AG04450 (cell line): ENCODE measurements at regions not wholly inside any gene's neighbourhood (a gene's known extent, or its start where the extent isn't known, plus 50 kb on each side); places are given as distances from the start of the nearest gene placed in this dataset.
"Not testable (repeated sequence)": the region's sequence is repeated elsewhere in the genome, so short reads cannot be mapped to it uniquely, and the experiment has no call there.

Experiments used
- CTCF ChIA-PET: fragments of 300-600, 350-600 bp; formaldehyde crosslinking; extraction: SDS; loops from one replicate; lab custom pipeline; 2022; ENCODE audit warnings: antibody characterized with exemption, inconsistent platforms; lab: Charles Lee
- POLR2A ChIA-PET: fragments of 350-600 bp; formaldehyde crosslinking; extraction: SDS; loops from one replicate; lab custom pipeline; 2021; ENCODE audit warnings: antibody characterized with exemption, inconsistent platforms; lab: Yijun Ruan, JAX
- DNase-seq: peaks from one replicate; pipeline ENCODE4 v3.0.0-alpha.2; 2011; ENCODE audit warnings: low read depth, low spot score
- H3K27ac ChIP-seq: one replicate; pipeline ENCODE4 v1.5.1; 2012; ENCODE audit warnings: low read depth, low read length, control low read depth
- H3K27me3 ChIP-seq: one replicate; pipeline ENCODE4 v1.6.0; 2012; ENCODE audit warnings: low read length; ENCODE audit not compliant: control insufficient read depth, insufficient read depth
- H3K4me3 ChIP-seq: 2 replicates; pipeline ENCODE4 v1.5.1; 2011; ENCODE audit warnings: mild to moderate bottlenecking, low read depth, low read length, control low read depth
- H3K9me3 ChIP-seq: 2 replicates; pipeline ENCODE4 v1.5.1; 2012; ENCODE audit warnings: low read length; ENCODE audit not compliant: control insufficient read depth, insufficient read depth
- TF ChIP-seq, protein P1 (sequence below): IDR thresholded peaks from 2 replicates; pipeline ENCODE4 v1.5.1; 2011; ENCODE audit warnings: low read depth, low read length, control low read depth, inconsistent platforms

- H3K27ac ChIP-seq = no peak overlapping the region
- TF ChIP-seq, protein P1, sequence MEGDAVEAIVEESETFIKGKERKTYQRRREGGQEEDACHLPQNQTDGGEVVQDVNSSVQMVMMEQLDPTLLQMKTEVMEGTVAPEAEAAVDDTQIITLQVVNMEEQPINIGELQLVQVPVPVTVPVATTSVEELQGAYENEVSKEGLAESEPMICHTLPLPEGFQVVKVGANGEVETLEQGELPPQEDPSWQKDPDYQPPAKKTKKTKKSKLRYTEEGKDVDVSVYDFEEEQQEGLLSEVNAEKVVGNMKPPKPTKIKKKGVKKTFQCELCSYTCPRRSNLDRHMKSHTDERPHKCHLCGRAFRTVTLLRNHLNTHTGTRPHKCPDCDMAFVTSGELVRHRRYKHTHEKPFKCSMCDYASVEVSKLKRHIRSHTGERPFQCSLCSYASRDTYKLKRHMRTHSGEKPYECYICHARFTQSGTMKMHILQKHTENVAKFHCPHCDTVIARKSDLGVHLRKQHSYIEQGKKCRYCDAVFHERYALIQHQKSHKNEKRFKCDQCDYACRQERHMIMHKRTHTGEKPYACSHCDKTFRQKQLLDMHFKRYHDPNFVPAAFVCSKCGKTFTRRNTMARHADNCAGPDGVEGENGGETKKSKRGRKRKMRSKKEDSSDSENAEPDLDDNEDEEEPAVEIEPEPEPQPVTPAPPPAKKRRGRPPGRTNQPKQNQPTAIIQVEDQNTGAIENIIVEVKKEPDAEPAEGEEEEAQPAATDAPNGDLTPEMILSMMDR = no peak
- H3K4me3 ChIP-seq = no peak overlapping the region
- DNase-seq = no peak
- no peaks in the 10 kb centered on the region for H3K27me3 ChIP-seq
- peaks cover 9% of the 10 kb centered on the region for H3K9me3 ChIP-seq
- ChIA-PET POLR2A (no interaction called here), CTCF (interaction anchor here (0.6 kb wide), 1 partner anchor 92 kb away, joined by 3 read pairs; no protein-coding TSS in a partner anchor)
Observed at GRCh38 chr12:124674937-124675336, 107.5 kb upstream of the NCOR2 start.

- TF ChIP-seq, protein P1 = no peak
- CTCF ChIA-PET = interaction anchor here (0.6 kb wide), 2 partner anchors 93 to 105 kb away, joined by 3 to 5 read pairs; no protein-coding TSS in a partner anchor
- DNase-seq = no peak
Observed at GRCh38 chr12:124673801-124674617, 106.6 kb upstream of the NCOR2 start.

GRCh38 chr12:124669271-124669721, 101.9 kb upstream of the NCOR2 start:
- DNase-seq, H3K27ac ChIP-seq, H3K27me3 ChIP-seq, H3K4me3 ChIP-seq, CTCF ChIA-PET: not testable (repeated sequence)
- POLR2A ChIA-PET = interaction anchor here (0.7 kb wide), 1 partner anchor 41 kb away, joined by 4 read pairs; no protein-coding TSS in a partner anchor
- H3K9me3 ChIP-seq = peaks cover 23% of the 10 kb centered on the region

More at GRCh38 chr12:124673801-124674617, 106.6 kb upstream of the NCOR2 start:
- no peak overlapping the region for H3K4me3 ChIP-seq
- H3K27me3 ChIP-seq = no peaks in the 10 kb centered on the region
- H3K27ac ChIP-seq = no peak overlapping the region
- POLR2A ChIA-PET = no interaction called here
- H3K9me3 ChIP-seq = peaks cover 9% of the 10 kb centered on the region

DNA sequence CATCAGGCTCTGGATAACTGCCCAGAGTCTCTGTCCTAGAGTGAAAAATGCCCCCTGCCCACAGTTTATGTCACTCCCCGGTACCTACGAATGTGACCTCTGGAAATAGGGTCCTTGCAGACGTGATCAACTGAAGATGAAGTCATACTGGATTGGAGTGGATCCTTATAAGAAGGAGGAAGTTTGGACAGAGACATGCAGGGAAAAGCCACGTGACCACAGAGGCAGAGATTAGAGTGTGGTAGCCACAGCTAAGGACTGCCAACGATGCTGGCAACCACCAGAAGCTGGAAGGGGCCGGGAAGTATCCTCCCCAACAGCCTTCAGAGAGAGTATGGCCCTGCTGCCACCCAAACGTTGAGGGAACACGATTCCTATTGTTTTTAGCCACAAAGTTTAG, 101.2 kb upstream of the NCOR2 start:
- Histone ChIP-seq H3K9me3 (peaks cover 23% of the 10 kb centered on the region), H3K27me3 (peaks cover 7% of the 10 kb centered on the region), H3K27ac (no peak overlapping the region), H3K4me3 (no peak overlapping the region)
- no peak for DNase-seq
- ChIA-PET POLR2A (no interaction called here), CTCF (no interaction called here)
- TF ChIP-seq, protein P1 = no peak

GRCh38 chr12:124667506-124668326, 100.3 kb upstream of the NCOR2 start:
- H3K4me3 ChIP-seq = no peak overlapping the region
- peaks cover 23% of the 10 kb centered on the region for H3K9me3 ChIP-seq
- TF ChIP-seq, protein P1 = no peak
- POLR2A ChIA-PET = no interaction called here
- DNase-seq = no peak
- peaks cover 7% of the 10 kb centered on the region for H3K27me3 ChIP-seq
- CTCF ChIA-PET = no interaction called here
- H3K27ac ChIP-seq = no peak overlapping the region
